PC-3 (cell line): ENCODE measurements at regions not wholly inside any gene's neighbourhood (a gene's known extent, or its start where the extent isn't known, plus 50 kb on each side); places are given as distances from the start of the nearest gene placed in this dataset.

Experiments
- ATAC-seq: fragments of 200-7000 bp; cut with Tn5 transposase; 2 replicates; pipeline ENCODE4 v1.9.1; 2020; ENCODE audit warnings: mild to moderate bottlenecking, moderate library complexity
- BruUV-seq: library from RNA; stranded (reverse); fragments of 400-500 nt; replicated peaks from 2 replicates; lab custom pipeline; 2021; lab: Mats Ljungman, UMichigan
- CTCF ChIA-PET: fragments of 300-600 bp; sonication (Branson Sonifier 250); formaldehyde crosslinking; loops from one replicate; lab custom pipeline; 2022; ENCODE audit warnings: antibody characterized with exemption; lab: Charles Lee
- POLR2A ChIA-PET: fragments of 300-600 bp; sonication (Branson Sonifier 250); formaldehyde crosslinking; loops from one replicate; lab custom pipeline; 2022; ENCODE audit warnings: antibody characterized with exemption; ENCODE audit not compliant: unreplicated experiment; lab: Charles Lee
- DNase-seq: peaks from one replicate; pipeline ENCODE4 v3.0.0-alpha.2; 2015
- H2AFZ ChIP-seq: fragments of 300-600 bp; sonication (generic); 2 replicates; pipeline ENCODE4 v1.6.0; 2016; ENCODE audit warnings: antibody characterized with exemption, low read length
- H3F3A ChIP-seq: fragments of 300-600 bp; sonication (generic); one replicate; pipeline ENCODE4 v1.6.0; 2017; ENCODE audit warnings: antibody characterized with exemption, low read length, control low read depth, mild to moderate bottlenecking; ENCODE audit not compliant: unreplicated experiment
- H3K27ac ChIP-seq: fragments of 300-600 bp; sonication (generic); 2 replicates; pipeline ENCODE4 v1.5.1; 2016; ENCODE audit warnings: mild to moderate bottlenecking, low read length
- H3K27me3 ChIP-seq: fragments of 300-600 bp; sonication (generic); 2 replicates; pipeline ENCODE4 v1.6.1; 2016; ENCODE audit warnings: low read length, mixed read lengths
- H3K36me3 ChIP-seq: fragments of 300-600 bp; sonication (generic); 2 replicates; pipeline ENCODE4 v1.6.1; 2016; ENCODE audit warnings: low read depth, mixed run types, low read length, mixed read lengths
- H3K4me1 ChIP-seq: fragments of 300-600 bp; sonication (generic); 2 replicates; pipeline ENCODE4 v1.5.1; 2016; ENCODE audit warnings: low read length; ENCODE audit not compliant: insufficient read depth
- H3K4me2 ChIP-seq: fragments of 300-600 bp; sonication (generic); 2 replicates; pipeline ENCODE4 v1.6.0; 2016; ENCODE audit warnings: low read length
- H3K4me3 ChIP-seq: fragments of 300-600 bp; sonication (generic); 2 replicates; pipeline ENCODE4 v1.5.1; 2016; ENCODE audit warnings: mild to moderate bottlenecking, low read length, mixed read lengths
- H3K79me2 ChIP-seq: fragments of 300-600 bp; sonication (generic); 2 replicates; pipeline ENCODE4 v1.6.1; 2017; ENCODE audit warnings: low read length, mixed read lengths
- H3K9ac ChIP-seq: fragments of 300-600 bp; sonication (generic); 2 replicates; pipeline ENCODE4 v1.6.0; 2016; ENCODE audit warnings: mild to moderate bottlenecking, low read length
- H3K9me2 ChIP-seq: fragments of 300-600 bp; sonication (generic); replicated peaks from 2 replicates; pipeline ENCODE4 v1.6.1; 2016; ENCODE audit warnings: mixed run types, low read length, mixed read lengths
- H3K9me3 ChIP-seq: fragments of 300-600 bp; sonication (generic); 2 replicates; pipeline ENCODE4 v1.6.1; 2016; ENCODE audit warnings: low read length, mixed read lengths
- H4K20me1 ChIP-seq: fragments of 300-600 bp; sonication (generic); 2 replicates; pipeline ENCODE4 v1.6.1; 2016; ENCODE audit warnings: low read length, mixed read lengths
- EZH2 ChIP-seq: fragments of 300-600 bp; sonication (generic); IDR thresholded peaks from one replicate; pipeline ENCODE4 v1.6.1; 2017; ENCODE audit warnings: antibody characterized with exemption, mild to moderate bottlenecking, low read length; ENCODE audit not compliant: unreplicated experiment
- EZH2phosphoT487 ChIP-seq: fragments of 300-600 bp; sonication (generic); IDR thresholded peaks from 2 replicates; pipeline ENCODE4 v1.6.1; 2018; ENCODE audit warnings: mild to moderate bottlenecking, antibody characterized with exemption, low read length, borderline replicate concordance
- intact Hi-C: fragments of 100-400 bp; cut with micrococcal nuclease; formaldehyde crosslinking; loops from 2 replicates; pipeline ENCODE4 v1.9.0; 2023
- TF ChIP-seq, protein P1 (sequence below): fragments of 300-600 bp; sonication (generic); conservative IDR thresholded peaks from 2 replicates; pipeline ENCODE4 v1.5.1; 2017; ENCODE audit warnings: antibody characterized with exemption, low read depth, mild to moderate bottlenecking, low read length

DNA sequence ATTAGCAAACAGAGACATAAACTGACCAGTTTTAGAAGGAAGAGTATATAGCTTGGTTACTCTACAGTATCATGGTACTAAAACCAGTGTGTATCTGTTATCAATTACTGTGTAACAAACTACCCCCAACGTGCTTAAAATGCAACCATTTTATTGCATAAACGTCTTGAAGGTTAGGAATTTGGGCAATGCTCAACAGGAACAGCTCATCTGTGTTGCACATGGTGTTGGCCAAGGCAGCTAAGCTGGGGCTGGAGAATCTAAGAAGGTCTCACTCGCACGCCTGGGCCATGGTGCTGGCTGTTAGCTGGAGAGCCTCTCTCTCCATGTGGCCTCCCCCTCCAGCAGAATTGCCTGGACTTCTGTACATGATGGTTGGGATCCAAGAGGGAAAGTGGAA, 81.2 kb upstream of the THBS1 start:
- ATAC-seq (no peak), DNase-seq (no peak)
- Histone ChIP-seq H3K27me3 (no peaks in the 10 kb centered on the region), H3K9me3 (no peaks in the 10 kb centered on the region), H2AFZ (no peak overlapping the region), H3K9ac (no peak overlapping the region), H3K4me2 (no peak overlapping the region), H3K4me1 (peaks cover 11% of the 10 kb centered on the region), H3K79me2 (no peaks in the 10 kb centered on the region), H3K27ac (no peak overlapping the region), H3K9me2 (no peaks in the 10 kb centered on the region), H4K20me1 (no peaks in the 10 kb centered on the region), H3K36me3 (no peaks in the 10 kb centered on the region), H3F3A (no peaks in the 10 kb centered on the region), H3K4me3 (no peak overlapping the region)
- BruUV-seq = no TSS peak
- ChIA-PET CTCF (no interaction called here), POLR2A (no interaction called here)
- intact Hi-C loops = no loop called here
- TF ChIP-seq EZH2phosphoT487 (no peak), EZH2 (no peak)
- TF ChIP-seq, protein P1, sequence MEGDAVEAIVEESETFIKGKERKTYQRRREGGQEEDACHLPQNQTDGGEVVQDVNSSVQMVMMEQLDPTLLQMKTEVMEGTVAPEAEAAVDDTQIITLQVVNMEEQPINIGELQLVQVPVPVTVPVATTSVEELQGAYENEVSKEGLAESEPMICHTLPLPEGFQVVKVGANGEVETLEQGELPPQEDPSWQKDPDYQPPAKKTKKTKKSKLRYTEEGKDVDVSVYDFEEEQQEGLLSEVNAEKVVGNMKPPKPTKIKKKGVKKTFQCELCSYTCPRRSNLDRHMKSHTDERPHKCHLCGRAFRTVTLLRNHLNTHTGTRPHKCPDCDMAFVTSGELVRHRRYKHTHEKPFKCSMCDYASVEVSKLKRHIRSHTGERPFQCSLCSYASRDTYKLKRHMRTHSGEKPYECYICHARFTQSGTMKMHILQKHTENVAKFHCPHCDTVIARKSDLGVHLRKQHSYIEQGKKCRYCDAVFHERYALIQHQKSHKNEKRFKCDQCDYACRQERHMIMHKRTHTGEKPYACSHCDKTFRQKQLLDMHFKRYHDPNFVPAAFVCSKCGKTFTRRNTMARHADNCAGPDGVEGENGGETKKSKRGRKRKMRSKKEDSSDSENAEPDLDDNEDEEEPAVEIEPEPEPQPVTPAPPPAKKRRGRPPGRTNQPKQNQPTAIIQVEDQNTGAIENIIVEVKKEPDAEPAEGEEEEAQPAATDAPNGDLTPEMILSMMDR = no peak

DNA sequence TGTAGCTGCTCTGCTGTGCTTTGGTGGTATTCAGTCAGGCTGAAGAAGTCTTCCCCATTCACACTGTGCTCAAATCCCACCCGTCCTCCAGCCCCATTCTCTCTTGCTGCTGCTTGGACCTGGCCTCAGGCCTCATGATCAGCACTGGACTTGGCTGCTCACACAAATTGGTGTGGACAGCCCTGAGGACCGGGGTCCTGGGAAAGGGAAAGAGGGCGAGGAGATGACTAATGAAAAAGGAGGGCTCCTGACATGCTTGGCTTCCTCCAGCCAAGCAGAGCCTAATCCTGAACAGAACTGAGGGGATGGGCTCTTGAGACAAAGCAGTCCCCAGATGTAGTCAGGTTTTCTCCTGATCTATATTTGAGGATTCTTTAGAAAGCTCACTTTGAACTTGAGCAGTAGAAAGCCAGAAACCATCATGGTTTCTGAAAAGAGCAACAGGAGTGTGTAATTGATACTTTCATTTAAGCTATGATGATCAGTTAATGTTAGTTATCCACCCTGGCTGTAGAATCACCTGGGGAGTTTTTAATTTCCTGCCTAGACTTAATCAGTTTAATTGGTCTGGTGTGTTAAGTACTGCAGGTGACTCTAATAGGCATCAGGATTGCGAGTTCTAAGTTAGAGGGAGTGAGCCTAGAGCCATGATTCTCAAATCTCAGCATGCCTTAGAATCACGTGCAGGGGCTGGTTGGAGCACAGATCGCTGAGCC, 79.4 kb upstream of the THBS1 start:
- Histone ChIP-seq H3K9me2 (no peaks in the 10 kb centered on the region), H3K4me2 (no peak overlapping the region), H3K4me1 (peaks cover 22% of the 10 kb centered on the region), H3K9me3 (no peaks in the 10 kb centered on the region), H3K79me2 (no peaks in the 10 kb centered on the region), H3K4me3 (no peak overlapping the region), H2AFZ (no peak overlapping the region), H3K36me3 (no peaks in the 10 kb centered on the region), H3K9ac (no peak overlapping the region), H4K20me1 (no peaks in the 10 kb centered on the region), H3K27ac (no peak overlapping the region), H3F3A (no peaks in the 10 kb centered on the region), H3K27me3 (no peaks in the 10 kb centered on the region)
- BruUV-seq = no TSS peak
- CTCF ChIA-PET = no interaction called here
- DNase-seq (peak; percentile 4), ATAC-seq (no peak)
- POLR2A ChIA-PET = interaction anchor here (0.5 kb wide), 1 partner anchor 432 kb away, joined by 3 read pairs; the partner anchor contains the start of gene EIF2AK4
- TF ChIP-seq EZH2 = no peak
- TF ChIP-seq, protein P1 = no peak
- no peak for TF ChIP-seq EZH2phosphoT487
- intact Hi-C loops = no loop called here

DNA sequence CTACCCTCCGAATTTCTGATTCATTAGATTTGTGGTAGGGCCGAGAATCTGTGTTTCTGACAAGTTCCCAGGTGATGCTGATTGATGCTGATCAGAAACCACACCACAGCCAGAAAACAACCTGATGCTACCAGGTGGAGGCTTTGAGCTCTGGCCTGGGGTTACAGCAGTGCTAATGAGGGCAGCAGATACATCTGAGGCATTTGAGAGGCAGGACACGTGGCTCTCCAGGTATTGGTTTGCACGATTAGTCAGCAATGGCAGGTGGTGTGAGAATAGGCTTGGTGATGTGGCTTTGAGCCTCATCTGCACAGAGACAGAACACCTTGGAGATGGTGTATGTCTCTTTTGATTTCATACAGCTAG, 78.8 kb upstream of the THBS1 start:
- H3K27ac ChIP-seq = no peak overlapping the region
- H3K4me2 ChIP-seq = no peak overlapping the region
- no peak overlapping the region for H3K4me3 ChIP-seq
- H3F3A ChIP-seq = no peaks in the 10 kb centered on the region
- DNase-seq (no peak), ATAC-seq (no peak)
- H3K79me2 ChIP-seq = no peaks in the 10 kb centered on the region
- no TSS peak for BruUV-seq
- no peaks in the 10 kb centered on the region for H3K9me2 ChIP-seq
- no peak overlapping the region for H3K9ac ChIP-seq
- H3K4me1 ChIP-seq = peaks cover 22% of the 10 kb centered on the region
- H3K27me3 ChIP-seq = no peaks in the 10 kb centered on the region
- no peaks in the 10 kb centered on the region for H3K9me3 ChIP-seq
- POLR2A ChIA-PET = interaction anchor here (0.5 kb wide), 1 partner anchor 432 kb away, joined by 3 read pairs; the partner anchor contains the start of gene EIF2AK4
- H2AFZ ChIP-seq = no peak overlapping the region
- no peak for TF ChIP-seq EZH2
- TF ChIP-seq, protein P1 = no peak
- no peaks in the 10 kb centered on the region for H4K20me1 ChIP-seq
- CTCF ChIA-PET = no interaction called here
- intact Hi-C loops = no loop called here
- no peaks in the 10 kb centered on the region for H3K36me3 ChIP-seq
